NCI-H1436 (cell line): ENCODE measurements at regions not wholly inside any gene's neighbourhood (a gene's known extent, or its start where the extent isn't known, plus 50 kb on each side); places are given as distances from the start of the nearest gene placed in this dataset.

ENCODE experiments used
- DNase-seq: peaks from one replicate; lab custom pipeline; 2025; lab: John Stamatoyannopoulos, UW

GRCh38 chr1:113219828-113220227 is 146.8 kb downstream of the LRIG2 start:
- DNase-seq = no peak

GRCh38 chr1:113223040-113223439 is 150.0 kb downstream of the LRIG2 start:
- DNase-seq = no peak

- DNase-seq = no peak
These were observed 150.5 kb downstream of the LRIG2 start for GRCh38 chr1:113223546-113223945.

- no peak for DNase-seq
These were observed 153.2 kb downstream of the LRIG2 start for GRCh38 chr1:113226148-113226547.

- DNase-seq = no peak
These were observed 158.4 kb upstream of the MAGI3 start for GRCh38 chr1:113231866-113232265.

- DNase-seq = no peak
These were observed 156.9 kb upstream of the MAGI3 start for GRCh38 chr1:113233441-113233840.

GRCh38 chr1:113241237-113241636 is 149.1 kb upstream of the MAGI3 start:
- DNase-seq = no peak

GRCh38 chr1:113242481-113242880 is 147.8 kb upstream of the MAGI3 start:
- DNase-seq = no peak

GRCh38 chr1:113243529-113243928 is 146.8 kb upstream of the MAGI3 start:
- DNase-seq = no peak

- no peak for DNase-seq
These were observed 146.0 kb upstream of the MAGI3 start for GRCh38 chr1:113244112-113244820.

- DNase-seq = no peak
These were observed 145.1 kb upstream of the MAGI3 start for GRCh38 chr1:113245252-113245651.

GRCh38 chr1:113246929-113247328 is 143.4 kb upstream of the MAGI3 start:
- no peak for DNase-seq

GRCh38 chr1:113247355-113247754 is 143.0 kb upstream of the MAGI3 start:
- no peak for DNase-seq

- no peak for DNase-seq
These were observed 142.5 kb upstream of the MAGI3 start for GRCh38 chr1:113247782-113248181.

GRCh38 chr1:113248494-113248893 is 141.8 kb upstream of the MAGI3 start:
- no peak for DNase-seq

- no peak for DNase-seq
These were observed 140.2 kb upstream of the MAGI3 start for GRCh38 chr1:113250161-113250560.

- DNase-seq = no peak
These were observed 138.1 kb upstream of the MAGI3 start for GRCh38 chr1:113252166-113252565.

GRCh38 chr1:113253187-113253586 is 137.1 kb upstream of the MAGI3 start:
- no peak for DNase-seq

- DNase-seq = no peak
These were observed 136.7 kb upstream of the MAGI3 start for GRCh38 chr1:113253590-113253989.

- DNase-seq = no peak
These were observed 135.1 kb upstream of the MAGI3 start for GRCh38 chr1:113255038-113255719.

- no peak for DNase-seq
These were observed 134.5 kb upstream of the MAGI3 start for GRCh38 chr1:113255720-113256347.

- no peak for DNase-seq
These were observed 134.0 kb upstream of the MAGI3 start for GRCh38 chr1:113256348-113256729.

GRCh38 chr1:113259988-113260387 is 130.3 kb upstream of the MAGI3 start:
- no peak for DNase-seq
